PFSK-1 (cell line): ENCODE measurements at regions not wholly inside any gene's neighbourhood (a gene's known extent, or its start where the extent isn't known, plus 50 kb on each side); places are given as distances from the start of the nearest gene placed in this dataset.

Experiments used
- FOXP2 ChIP-seq: optimal IDR thresholded peaks from 2 replicates; pipeline ENCODE3; 2011; ENCODE audit warnings: borderline replicate concordance, control low read depth, inconsistent platforms; ENCODE audit not compliant: insufficient read depth; ENCODE audit errors: extremely low read length, extremely low read depth
- POLR2AphosphoS5 ChIP-seq: IDR thresholded peaks from 2 replicates; pipeline ENCODE4 v1.6.1; 2012; ENCODE audit warnings: low read depth, mild to moderate bottlenecking, control low read depth, low read length, moderate library complexity
- REST ChIP-seq, 2 experiments: IDR thresholded peaks; 2 replicates each; pipeline versions ENCODE4 v1.6.1 to v1.8.0; 2011 to 2012; ENCODE audit warnings: low read depth in 2 of 2, low read length in 2 of 2, control low read depth in 1 of 2, inconsistent platforms in 1 of 2, mild to moderate bottlenecking in 1 of 2, moderate library complexity in 1 of 2; ENCODE audit not compliant: insufficient read depth in 1 of 2
- SIN3A ChIP-seq: IDR thresholded peaks from 2 replicates; pipeline ENCODE4 v1.6.1; 2012; ENCODE audit warnings: mild to moderate bottlenecking, low read length, moderate library complexity, borderline replicate concordance; ENCODE audit not compliant: insufficient read depth
- TAF1 ChIP-seq: IDR thresholded peaks from 2 replicates; pipeline ENCODE4 v1.6.1; 2012; ENCODE audit warnings: low read length, control low read depth, borderline replicate concordance; ENCODE audit not compliant: insufficient read depth

- TF ChIP-seq POLR2AphosphoS5 (no peak), TAF1 (no peak), FOXP2 (no peak), SIN3A (no peak), REST (IDR thresholded peaks at IDR 0.05; ENCODE audit: insufficient read depth in 1 of 2, low read depth in 2 of 2, low read length in 2 of 2) (no peak)
These were observed 230.5 kb upstream of the AGTR1 start for GRCh38 chr3:148466980-148467740.

DNA sequence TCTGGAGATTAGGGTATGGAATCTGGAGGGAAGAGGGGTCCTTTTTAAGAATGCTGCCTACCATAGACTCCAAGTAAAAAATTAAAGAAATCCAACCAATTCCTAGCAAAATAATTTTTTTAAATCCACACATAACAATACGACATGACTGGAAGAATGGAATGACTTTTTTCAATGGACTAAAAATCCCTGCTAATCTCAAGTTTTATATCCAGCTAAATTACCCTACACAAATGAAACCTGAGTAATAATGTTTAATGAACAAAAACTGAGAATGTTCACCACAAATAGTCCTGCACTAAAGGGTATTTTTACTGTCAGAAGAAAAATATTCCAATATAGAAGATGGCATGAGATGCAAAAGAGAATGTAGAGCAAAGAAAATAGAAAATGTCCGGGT, 220.3 kb upstream of the AGTR1 start:
- no peak for TF ChIP-seq FOXP2
- no peak for TF ChIP-seq REST (IDR thresholded peaks at IDR 0.05; ENCODE audit: insufficient read depth in 1 of 2, low read depth in 2 of 2, low read length in 2 of 2)
- no peak for TF ChIP-seq SIN3A
- no peak for TF ChIP-seq TAF1
- TF ChIP-seq POLR2AphosphoS5: no peak

DNA sequence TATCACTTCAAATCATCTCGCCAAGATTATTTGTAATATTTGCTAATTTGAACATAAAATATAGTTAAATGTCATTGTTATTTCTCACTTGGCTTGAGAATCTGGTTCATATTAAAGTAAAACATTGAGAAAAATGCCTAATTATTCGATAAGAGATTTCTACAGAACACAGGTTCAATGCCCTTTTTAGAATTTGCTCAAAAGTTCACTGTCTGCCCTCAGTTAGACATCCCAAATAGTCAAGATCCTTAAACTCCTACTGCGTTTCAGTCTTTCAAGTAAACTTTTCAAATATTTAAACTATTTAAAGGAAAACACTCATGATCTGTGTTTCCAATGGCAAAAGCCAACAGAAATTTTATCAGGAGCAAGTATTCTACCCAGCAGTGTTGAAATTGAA, 204.1 kb upstream of the AGTR1 start:
- no peak for TF ChIP-seq SIN3A
- no peak for TF ChIP-seq REST (IDR thresholded peaks at IDR 0.05; ENCODE audit: insufficient read depth in 1 of 2, low read depth in 2 of 2, low read length in 2 of 2)
- TF ChIP-seq FOXP2: no peak
- TF ChIP-seq TAF1: no peak

- TF ChIP-seq FOXP2 (no peak), TAF1 (no peak), POLR2AphosphoS5 (no peak), SIN3A (no peak)
These were observed 203.3 kb upstream of the AGTR1 start for GRCh38 chr3:148494451-148494850.

- TF ChIP-seq POLR2AphosphoS5: no peak
- TF ChIP-seq TAF1: no peak
- no peak for TF ChIP-seq FOXP2
- no peak for TF ChIP-seq SIN3A
- TF ChIP-seq REST (IDR thresholded peaks at IDR 0.05; ENCODE audit: insufficient read depth in 1 of 2, low read depth in 2 of 2, low read length in 2 of 2): no peak
These were observed 196.8 kb upstream of the AGTR1 start for GRCh38 chr3:148500881-148501280.
